ENCODE measurements at regions not wholly inside any gene's neighbourhood (a gene's known extent, or its start where the extent isn't known, plus 50 kb on each side); places are given as distances from the start of the nearest gene placed in this dataset.
A peak's percentile ranks its signal among the peaks of the same experiment; 100 is the strongest.

DNA sequence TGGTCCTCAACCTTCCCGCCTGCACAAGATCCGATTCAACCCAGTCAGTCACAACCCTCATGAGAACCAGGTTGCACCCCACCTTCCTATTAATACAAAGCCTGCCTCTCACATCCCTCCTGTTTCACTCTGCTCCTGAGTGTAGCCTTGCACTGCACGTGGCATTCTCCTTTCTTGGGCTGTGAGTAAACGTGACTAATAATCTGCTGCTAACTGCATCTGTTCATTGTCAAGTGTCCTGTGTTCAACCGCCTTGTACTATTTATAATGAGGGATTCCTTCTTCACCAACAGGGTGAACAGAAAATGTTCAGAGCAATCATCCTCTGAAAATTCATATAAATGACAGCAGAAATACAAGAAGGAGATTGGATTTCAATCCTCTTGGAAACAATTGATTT, 1608.2 kb downstream of the SLITRK5 start:
- H3K27ac Mint-ChIP-seq: no peak overlapping the region
- H3K9me3 Mint-ChIP-seq: no peaks in the 10 kb centered on the region
- DNase-seq (ENCODE audit: low spot score in 2 of 2) (no peak), ATAC-seq (no peak)
- no peaks in the 10 kb centered on the region for H3K36me3 Mint-ChIP-seq

DNA sequence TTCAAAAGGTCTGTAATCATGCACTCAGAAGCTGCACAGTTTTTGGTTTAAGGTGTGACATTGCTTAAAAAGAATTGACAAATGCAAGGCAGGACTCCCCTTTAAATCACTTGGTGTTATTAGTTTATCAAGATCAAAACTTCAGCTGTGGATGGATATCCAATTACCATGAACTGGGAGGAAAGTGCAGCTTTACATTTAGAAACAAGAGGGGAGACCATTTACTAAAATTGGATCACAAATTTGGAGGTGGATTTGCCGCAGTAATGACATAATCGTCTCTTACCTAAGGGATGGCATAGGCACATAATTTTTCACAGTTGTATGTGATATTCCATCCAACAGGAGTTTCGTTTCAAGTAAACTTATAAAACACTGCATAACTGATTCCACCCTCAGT, 1610.2 kb downstream of the SLITRK5 start:
- no peaks in the 10 kb centered on the region for H3K36me3 Mint-ChIP-seq

GRCh38 chr13:89282241-89282640, 1611.1 kb downstream of the SLITRK5 start:
- H3K27ac Mint-ChIP-seq: no peak overlapping the region
- DNase-seq (ENCODE audit: low spot score in 2 of 2): no peak
- peaks cover 0 to 4% of the 10 kb centered on the region in 2 donors for H3K9me3 Mint-ChIP-seq
- H3K36me3 Mint-ChIP-seq: no peaks in the 10 kb centered on the region
- no peak for ATAC-seq

More for the DNA sequence above, 1610.2 kb downstream of the SLITRK5 start:
- DNase-seq (ENCODE audit: low spot score in 2 of 2) (no peak), ATAC-seq (no peak)
- Mint-ChIP-seq H3K9me3 (no peaks in the 10 kb centered on the region), H3K27ac (no peak overlapping the region)

DNA sequence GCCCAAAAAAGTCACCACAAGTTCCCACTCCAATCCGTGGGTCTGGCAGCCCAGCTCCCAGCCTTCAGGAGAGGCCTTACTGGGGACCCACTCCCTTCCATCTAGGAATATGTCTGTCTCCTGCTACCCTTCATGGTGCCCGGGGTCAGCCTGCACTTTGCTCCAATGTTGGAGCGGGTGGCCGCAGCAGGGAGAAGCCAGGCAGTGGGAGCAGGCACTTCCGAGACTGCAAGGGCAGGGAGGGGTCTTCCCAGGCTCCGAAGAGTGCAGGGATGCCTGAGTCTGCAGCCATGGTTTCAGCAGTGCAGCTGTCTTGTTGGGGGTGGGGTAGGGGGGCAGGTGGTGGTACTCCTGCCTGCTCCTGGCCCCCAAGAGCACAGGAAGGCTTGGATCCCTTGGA, 1616.2 kb downstream of the SLITRK5 start:
- no peak for ATAC-seq

DNA sequence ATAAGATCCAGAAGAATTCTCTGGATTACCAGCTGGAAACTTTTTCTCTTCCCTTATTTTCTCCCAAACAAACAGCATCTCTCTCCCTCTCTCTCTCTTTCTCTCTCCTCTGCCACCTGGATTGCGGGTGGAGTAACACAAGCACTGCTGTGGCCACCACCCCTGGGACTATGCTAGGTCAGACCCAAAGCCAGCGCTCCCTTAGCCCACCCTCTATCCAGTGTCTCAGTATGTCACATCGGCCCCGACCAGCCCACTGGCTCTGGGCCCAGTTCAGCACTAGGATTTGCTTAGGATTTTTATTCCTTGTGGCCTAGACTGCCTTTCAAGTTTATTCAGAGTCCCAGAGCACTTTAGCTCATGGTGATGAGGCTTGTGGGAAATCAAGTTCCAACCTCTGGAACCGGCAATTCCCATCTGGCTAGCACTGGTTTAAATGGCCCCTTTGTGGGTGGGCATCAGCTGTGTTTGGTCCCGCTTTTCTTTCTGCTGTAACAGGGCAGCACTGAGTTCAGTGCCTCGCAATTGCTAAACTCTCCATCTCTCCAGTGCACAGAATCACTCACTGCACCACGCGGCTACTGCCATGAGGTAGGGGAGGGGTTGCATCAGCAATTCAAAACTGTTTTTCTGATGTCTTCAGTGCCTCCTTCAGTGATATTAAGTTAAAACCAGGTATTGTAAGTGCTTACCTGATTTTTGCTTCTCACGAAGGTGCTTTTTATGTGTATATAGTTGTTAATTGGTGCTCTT, 1623.1 kb downstream of the SLITRK5 start:
- no peak for ATAC-seq
- H3K36me3 Mint-ChIP-seq: no peaks in the 10 kb centered on the region
- no peak for DNase-seq (ENCODE audit: low spot score in 2 of 2)
- H3K9me3 Mint-ChIP-seq: peaks cover 19 to 28% of the 10 kb centered on the region in 2 donors
- H3K27ac Mint-ChIP-seq: no peak overlapping the region

More for the DNA sequence above, 1616.2 kb downstream of the SLITRK5 start:
- Mint-ChIP-seq H3K9me3 (peaks cover 0 to 20% of the 10 kb centered on the region in 2 donors), H3K27ac (no peak overlapping the region), H3K36me3 (peaks cover 0 to 5% of the 10 kb centered on the region in 2 donors)
- no peak for DNase-seq (ENCODE audit: low spot score in 2 of 2)

GRCh38 chr13:89307278-89307677, 1636.1 kb downstream of the SLITRK5 start:
- peaks cover 14 to 28% of the 10 kb centered on the region in 2 donors for H3K9me3 Mint-ChIP-seq
- no peak for DNase-seq (ENCODE audit: low spot score in 2 of 2)

DNA sequence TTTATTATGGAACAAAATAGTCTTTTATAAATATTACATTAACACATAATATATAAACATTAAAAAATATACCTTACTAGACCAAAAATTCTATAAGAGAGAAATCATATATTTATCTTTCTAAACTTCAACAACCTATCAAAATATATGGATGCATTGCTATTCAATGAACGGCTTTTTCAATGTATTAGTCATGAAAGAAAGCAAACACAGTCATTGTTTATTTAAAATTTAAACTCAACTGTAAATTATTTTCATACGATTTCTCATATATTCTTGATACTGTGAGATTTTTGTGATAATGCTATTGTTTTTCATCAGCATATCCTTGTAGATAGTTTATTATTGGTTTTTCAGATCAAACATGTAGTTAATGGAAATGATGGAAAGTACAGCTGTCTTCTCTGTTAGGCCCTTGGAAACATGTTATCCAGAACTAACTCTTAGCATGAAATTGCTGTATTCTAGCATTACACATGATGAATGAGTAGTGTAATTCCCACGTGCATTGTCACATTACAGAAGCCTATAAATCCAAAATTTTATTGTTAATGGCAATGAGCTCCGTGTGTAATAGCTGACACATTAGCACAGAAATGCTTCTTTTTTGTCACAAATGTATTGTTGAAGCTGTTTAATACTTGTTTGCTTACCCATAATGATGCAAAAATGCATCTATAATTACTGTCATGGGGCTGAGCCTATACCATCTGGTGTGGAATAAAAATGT, 1639.9 kb downstream of the SLITRK5 start:
- DNase-seq (ENCODE audit: low spot score in 2 of 2) (no peak), ATAC-seq (no peak)
- Mint-ChIP-seq H3K36me3 (no peaks in the 10 kb centered on the region), H3K9me3 (peaks cover 10 to 14% of the 10 kb centered on the region in 2 donors), H3K27ac (no peak overlapping the region)

More at GRCh38 chr13:89307278-89307677, 1636.1 kb downstream of the SLITRK5 start:
- peak in 1 of 2 donors; percentile 53 for ATAC-seq
- H3K27ac Mint-ChIP-seq: no peak overlapping the region
- no peaks in the 10 kb centered on the region for H3K36me3 Mint-ChIP-seq

DNA sequence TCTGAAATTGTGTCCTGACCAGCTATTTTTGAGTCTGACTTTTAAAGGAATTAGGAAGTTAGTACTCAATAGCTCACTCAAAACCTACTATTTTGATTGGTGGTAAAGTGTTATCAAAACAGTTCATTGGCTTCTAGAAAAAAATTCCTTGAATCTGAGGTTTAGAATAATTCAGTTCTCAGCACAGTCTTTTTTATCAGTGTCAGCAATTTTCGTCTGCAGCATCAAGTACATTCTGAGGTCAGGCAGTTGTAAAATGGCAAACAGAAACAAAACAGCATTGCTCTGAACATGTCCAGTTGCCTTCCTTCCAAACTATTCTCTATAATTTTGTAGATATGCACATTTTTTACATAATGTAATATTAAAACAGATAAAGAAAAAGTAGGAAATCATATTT, 1644.1 kb downstream of the SLITRK5 start:
- no peak for DNase-seq (ENCODE audit: low spot score in 2 of 2)
- no peak overlapping the region for H3K27ac Mint-ChIP-seq
- ATAC-seq: no peak
- H3K9me3 Mint-ChIP-seq: peaks cover under 1 to 7% of the 10 kb centered on the region in 2 donors
- H3K36me3 Mint-ChIP-seq: no peaks in the 10 kb centered on the region

DNA sequence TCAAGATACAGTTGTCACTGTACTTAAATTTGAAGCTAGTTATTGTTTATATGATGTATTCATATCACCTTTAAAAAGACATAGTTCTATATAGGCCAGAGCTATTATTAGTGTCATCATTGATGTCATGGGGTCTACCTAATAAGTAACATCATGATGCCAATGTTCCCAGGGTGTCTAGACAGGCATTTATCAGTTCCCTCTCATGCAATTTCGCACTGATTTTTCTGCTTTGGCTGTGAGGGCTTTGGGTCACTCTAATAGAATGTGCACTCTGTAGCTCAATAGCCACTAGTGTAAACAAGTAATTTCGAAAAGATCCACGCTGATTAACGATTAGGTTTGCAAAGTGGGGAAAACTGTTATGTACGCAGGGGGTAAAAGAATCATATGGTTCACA, 1651.3 kb downstream of the SLITRK5 start:
- Mint-ChIP-seq H3K36me3 (no peaks in the 10 kb centered on the region), H3K27ac (no peak overlapping the region), H3K9me3 (peaks cover 0 to 5% of the 10 kb centered on the region in 2 donors)
- ATAC-seq: no peak
- DNase-seq (ENCODE audit: low spot score in 2 of 2): no peak

GRCh38 chr13:89324582-89324981, 1653.4 kb downstream of the SLITRK5 start:
- Mint-ChIP-seq H3K9me3 (peaks cover 0 to 5% of the 10 kb centered on the region in 2 donors), H3K27ac (no peak overlapping the region), H3K36me3 (no peaks in the 10 kb centered on the region)
- DNase-seq (ENCODE audit: low spot score in 2 of 2) (no peak), ATAC-seq (no peak)

- peak in 1 of 2 donors; percentile 30 for ATAC-seq
- peaks cover 0 to 6% of the 10 kb centered on the region in 2 donors for H3K9me3 Mint-ChIP-seq
- no peak overlapping the region for H3K27ac Mint-ChIP-seq
- H3K36me3 Mint-ChIP-seq: no peaks in the 10 kb centered on the region
- no peak for DNase-seq (ENCODE audit: low spot score in 2 of 2)
Measured at GRCh38 chr13:89343165-89343564, 1672.0 kb downstream of the SLITRK5 start.

- peaks cover 0 to 5% of the 10 kb centered on the region in 2 donors for H3K9me3 Mint-ChIP-seq
- no peaks in the 10 kb centered on the region for H3K36me3 Mint-ChIP-seq
- no peak overlapping the region for H3K27ac Mint-ChIP-seq
- no peak for ATAC-seq
- no peak for DNase-seq (ENCODE audit: low spot score in 2 of 2)
Measured at GRCh38 chr13:89352384-89352783, 1681.2 kb downstream of the SLITRK5 start.

DNA sequence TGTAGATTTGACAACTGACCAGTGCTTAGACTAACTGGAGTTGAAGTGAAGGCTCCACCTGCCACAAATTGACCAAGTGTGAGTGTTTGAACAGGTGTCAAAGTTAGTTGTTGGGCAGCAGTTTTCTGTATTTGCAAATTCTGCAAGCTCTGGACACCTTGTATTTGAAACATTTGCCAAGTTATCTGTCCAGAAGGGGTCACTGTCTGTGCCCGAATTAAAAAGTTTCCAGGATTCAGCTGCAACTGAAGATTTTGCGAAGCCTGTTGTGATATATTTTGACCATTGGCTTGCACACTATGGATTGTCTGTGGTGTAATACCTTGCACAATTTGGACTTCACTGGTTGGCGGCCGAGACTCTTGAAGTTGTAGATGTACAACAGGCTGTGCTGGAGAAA, 1690.7 kb downstream of the SLITRK5 start:
- ATAC-seq: no peak
- H3K9me3 Mint-ChIP-seq: peaks cover 0 to 5% of the 10 kb centered on the region in 2 donors
- H3K36me3 Mint-ChIP-seq: no peaks in the 10 kb centered on the region
- no peak for DNase-seq (ENCODE audit: low spot score in 2 of 2)
- H3K27ac Mint-ChIP-seq: no peak overlapping the region

DNA sequence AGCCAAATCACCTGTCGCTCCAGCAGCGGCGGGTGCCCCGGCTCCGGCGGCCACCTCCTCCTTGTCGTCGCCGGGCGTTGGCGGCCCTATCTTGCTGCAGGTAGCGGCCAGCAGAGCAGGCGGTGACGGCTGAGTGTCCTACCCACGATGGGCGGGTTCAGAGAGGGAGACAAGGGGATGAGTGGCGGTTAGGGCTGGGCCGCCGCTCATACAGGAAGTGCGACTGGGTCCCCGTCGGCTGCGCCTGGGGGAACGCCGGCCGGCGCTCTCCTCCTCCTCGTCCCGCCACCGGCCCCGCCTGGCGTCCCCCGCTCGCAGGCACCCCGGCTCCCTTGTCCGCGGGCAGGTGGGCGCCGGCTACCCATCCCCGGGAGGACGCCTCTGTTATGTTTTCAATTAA, 1692.0 kb downstream of the SLITRK5 start:
- Mint-ChIP-seq H3K9me3 (no peaks in the 10 kb centered on the region), H3K36me3 (no peaks in the 10 kb centered on the region), H3K27ac (no peak overlapping the region)
- DNase-seq (ENCODE audit: low spot score in 2 of 2): no peak
- ATAC-seq: no peak

- DNase-seq (ENCODE audit: low spot score in 2 of 2) (no peak), ATAC-seq (no peak)
- Mint-ChIP-seq H3K36me3 (no peaks in the 10 kb centered on the region), H3K27ac (no peak overlapping the region), H3K9me3 (peaks cover 0 to 6% of the 10 kb centered on the region in 2 donors)
Measured at GRCh38 chr13:89372193-89372592, 1701.0 kb downstream of the SLITRK5 start.

DNA sequence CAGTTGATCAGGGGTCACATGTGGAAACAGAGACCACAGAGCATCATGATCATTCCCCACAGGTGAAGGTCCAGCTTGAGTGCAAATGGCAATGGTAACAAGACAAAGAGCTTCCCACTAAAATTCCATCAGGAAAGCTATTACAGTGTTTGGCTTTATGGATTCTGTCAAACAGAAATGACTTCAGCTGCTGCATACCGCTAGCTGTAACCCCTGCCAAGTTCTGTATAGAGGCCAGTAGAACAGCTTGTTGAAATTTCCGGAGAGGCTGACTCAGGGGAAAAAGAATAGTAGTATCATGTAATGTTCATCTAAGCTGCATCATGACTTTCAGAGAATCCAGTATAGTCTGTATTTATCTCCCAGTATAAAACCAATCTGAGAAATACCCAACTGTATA, 1704.7 kb downstream of the SLITRK5 start:
- Mint-ChIP-seq H3K36me3 (no peaks in the 10 kb centered on the region), H3K27ac (no peak overlapping the region), H3K9me3 (peaks cover 5 to 17% of the 10 kb centered on the region in 2 donors)
- ATAC-seq (no peak), DNase-seq (ENCODE audit: low spot score in 2 of 2) (no peak)

DNA sequence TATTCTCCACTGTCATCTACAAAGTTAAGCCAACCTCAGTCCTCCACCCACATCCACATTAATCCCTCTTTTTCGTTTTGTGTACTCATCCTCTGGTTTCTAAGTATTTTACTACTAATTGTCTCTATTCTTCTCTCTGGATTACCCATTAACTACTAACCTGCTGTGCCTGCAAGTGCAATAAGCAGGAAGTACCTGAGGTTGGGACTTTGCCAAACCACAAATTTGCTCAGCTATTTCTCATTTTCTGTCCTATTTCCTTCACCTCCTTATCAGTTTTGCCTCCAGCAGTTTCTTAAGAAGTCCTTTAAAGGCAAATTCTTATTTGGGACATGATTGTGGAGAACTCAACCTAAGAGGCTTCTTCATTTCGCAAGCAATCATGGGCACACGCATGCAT, 1708.9 kb downstream of the SLITRK5 start:
- no peak for ATAC-seq
- no peak for DNase-seq (ENCODE audit: low spot score in 2 of 2)
- Mint-ChIP-seq H3K27ac (no peak overlapping the region), H3K36me3 (no peaks in the 10 kb centered on the region), H3K9me3 (peaks cover 5 to 16% of the 10 kb centered on the region in 2 donors)

DNA sequence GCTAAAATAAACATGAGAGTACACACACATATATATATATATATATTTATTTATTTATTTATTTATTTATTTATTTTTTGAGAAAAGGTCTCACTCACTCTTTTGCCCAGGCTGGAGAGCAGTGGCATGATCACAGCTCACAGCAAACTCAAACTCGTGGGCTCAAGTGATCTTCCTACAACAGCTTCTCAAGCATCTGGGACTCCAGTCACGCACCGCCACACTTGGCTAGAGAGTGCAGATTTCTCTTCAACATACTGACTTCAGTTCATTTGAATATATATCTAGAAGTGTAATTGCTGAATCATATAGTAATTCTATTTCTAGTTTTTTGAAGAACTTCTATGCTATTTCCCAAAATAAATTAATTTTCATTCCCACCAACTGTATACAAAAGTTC, 1711.8 kb downstream of the SLITRK5 start:
- ATAC-seq (no peak), DNase-seq (ENCODE audit: low spot score in 2 of 2) (no peak)
- Mint-ChIP-seq H3K27ac (no peak overlapping the region), H3K9me3 (peaks cover 12 to 20% of the 10 kb centered on the region in 2 donors), H3K36me3 (no peaks in the 10 kb centered on the region)
